DOHH2 (cell line): ENCODE measurements at regions not wholly inside any gene's neighbourhood (a gene's known extent, or its start where the extent isn't known, plus 50 kb on each side); places are given as distances from the start of the nearest gene placed in this dataset.

Source experiments
- CTCF ChIP-seq: fragments of 200-600 bp; sonication (generic); IDR thresholded peaks from one replicate; pipeline ENCODE4 v1.5.1; 2014; ENCODE audit warnings: antibody characterized with exemption, mild to moderate bottlenecking, low read depth, low read length; ENCODE audit not compliant: poor library complexity, severe bottlenecking
- EZH2phosphoT487 ChIP-seq: fragments of 200-600 bp; sonication (generic); IDR thresholded peaks from 2 replicates; pipeline ENCODE4 v1.6.1; 2017; ENCODE audit warnings: borderline replicate concordance, mild to moderate bottlenecking, antibody characterized with exemption, low read length, moderate library complexity, mixed read lengths

GRCh38 chr21:25191141-25191540 is 416.1 kb downstream of the MRPL39 start:
- no peak for TF ChIP-seq CTCF
- TF ChIP-seq EZH2phosphoT487: no peak
